Adipose tissue (tissue), 3 donors: ENCODE measurements at regions not wholly inside any gene's neighbourhood (a gene's known extent, or its start where the extent isn't known, plus 50 kb on each side); places are given as distances from the start of the nearest gene placed in this dataset.
"Not testable (repeated sequence)": the region's sequence is repeated elsewhere in the genome, so short reads cannot be mapped to it uniquely, and the experiment has no call there.

ENCODE experiments used
- H3K27ac ChIP-seq: one replicate; pipeline ENCODE4 v1.5.1; 2013; ENCODE audit warnings: low read depth, low read length
- WGBS, 3 donors: extraction: QIAGEN DNeasy Blood & Tissue Kit; methylation state at CpG; one replicate each; pipeline ENCODE4 v1.1.7; 2013; 5-methylcytosine and 5-hydroxymethylcytosine counted together
- donor health status: healthy with polysubstance abuse.
- donor health status: Bipolar disorder and iron deficiency.
- donor health status: healthy.

DNA sequence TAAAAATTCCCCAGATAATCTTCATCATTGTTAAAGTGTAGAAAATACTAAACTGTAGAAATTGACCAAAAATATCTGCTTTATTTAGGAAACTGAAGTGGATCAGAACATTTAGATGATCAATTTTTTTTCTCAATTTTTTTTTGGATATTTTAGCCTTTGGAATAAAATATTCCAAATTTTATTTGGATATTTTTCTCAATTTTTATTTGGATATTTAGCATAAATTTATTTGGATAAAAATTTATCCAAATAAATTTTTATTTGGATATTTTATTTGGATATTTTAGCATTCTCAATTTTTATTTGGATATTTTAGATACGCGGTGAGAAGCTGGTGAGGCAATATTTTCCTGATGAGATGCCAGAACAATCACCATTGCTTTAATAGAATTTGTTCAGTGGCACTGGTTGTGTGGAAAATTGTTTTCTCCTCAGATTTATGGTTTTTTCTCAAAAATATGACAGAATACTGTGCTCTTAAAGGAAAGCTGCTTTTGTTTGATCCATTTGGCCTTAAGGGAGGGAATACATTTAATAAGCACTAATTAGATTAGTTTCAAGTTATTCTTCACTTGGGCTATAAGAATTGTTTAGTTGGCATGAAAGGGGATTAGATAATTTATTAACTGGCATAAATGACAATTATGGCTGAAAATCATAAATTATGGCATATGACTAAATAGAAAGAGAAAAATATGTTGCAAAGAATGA is 470.1 kb downstream of the MFSD1 start:
- WGBS, 3 donors, result 83 to 93% (median 91%) methylated on average over 2 of the region's 2 CpGs
- H3K27ac ChIP-seq, result no peak overlapping the region

DNA sequence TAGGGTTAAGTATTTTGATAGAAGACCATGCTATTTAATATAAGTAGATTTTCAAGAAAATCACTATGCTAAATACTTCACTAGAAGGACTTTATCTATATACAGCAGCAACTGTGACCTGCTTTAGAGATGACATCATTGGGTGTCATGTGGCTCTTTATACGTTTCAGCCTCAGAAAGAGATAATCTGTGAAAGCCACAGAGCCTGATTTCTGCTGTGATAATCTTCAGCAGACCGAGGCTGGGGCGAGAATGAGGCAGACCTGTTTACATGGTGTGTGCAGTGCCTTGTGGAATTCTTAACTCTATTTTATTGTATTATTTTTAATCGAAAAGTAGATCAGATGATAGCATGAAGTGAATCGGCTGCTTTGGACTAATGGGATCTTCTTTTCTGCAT is 471.2 kb downstream of the MFSD1 start:
- WGBS, 3 donors, result 53 to 63% (median 63%) methylated on average over 5 of the region's 5 CpGs
- H3K27ac ChIP-seq, result no peak overlapping the region

DNA sequence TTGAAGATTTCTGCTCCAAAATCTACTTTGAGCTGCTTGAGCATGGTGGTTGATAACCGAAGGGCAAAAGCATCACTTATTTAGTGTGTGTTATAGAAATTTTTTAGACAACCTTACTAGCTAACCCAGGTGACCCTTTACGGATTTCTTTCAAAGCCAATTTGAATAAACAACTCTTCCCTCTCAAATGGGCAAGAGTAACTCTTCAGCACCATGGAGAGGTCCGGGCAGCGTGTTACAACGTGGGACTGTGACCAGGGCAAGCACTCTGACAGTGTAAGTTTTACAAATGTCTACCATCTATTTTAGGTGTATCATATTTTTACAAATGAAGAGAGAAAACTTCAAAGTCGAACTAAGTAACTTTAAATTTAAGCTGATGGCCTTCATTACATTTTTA is 471.8 kb downstream of the MFSD1 start:
- 6 to 11% (median 8%) methylated on average over 6 of the region's 6 CpGs for WGBS, 3 donors
- no peak overlapping the region for H3K27ac ChIP-seq

DNA sequence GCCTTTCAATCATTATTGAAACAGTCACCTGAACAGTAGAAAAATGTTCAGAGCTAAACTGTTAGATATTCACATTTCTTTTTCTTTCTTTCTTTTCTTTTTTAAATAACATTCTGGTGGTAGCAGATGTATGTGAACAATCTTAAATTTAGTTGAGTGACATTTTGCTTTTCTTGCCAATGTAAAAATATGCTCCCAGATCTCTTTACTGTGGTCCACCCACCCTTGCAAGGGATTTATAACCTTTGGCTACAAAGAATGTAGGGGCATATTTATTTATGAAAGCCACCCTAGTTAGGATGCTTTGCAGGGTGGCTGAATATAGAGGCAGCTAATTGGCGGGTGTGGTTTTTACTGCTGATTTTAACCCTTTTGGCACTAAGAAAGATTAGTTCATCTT is 473.9 kb downstream of the MFSD1 start:
- WGBS, 3 donors, result 30 to 56% (median 33%) methylated on average over 1 of the region's 1 CpG
- no peak overlapping the region for H3K27ac ChIP-seq

DNA sequence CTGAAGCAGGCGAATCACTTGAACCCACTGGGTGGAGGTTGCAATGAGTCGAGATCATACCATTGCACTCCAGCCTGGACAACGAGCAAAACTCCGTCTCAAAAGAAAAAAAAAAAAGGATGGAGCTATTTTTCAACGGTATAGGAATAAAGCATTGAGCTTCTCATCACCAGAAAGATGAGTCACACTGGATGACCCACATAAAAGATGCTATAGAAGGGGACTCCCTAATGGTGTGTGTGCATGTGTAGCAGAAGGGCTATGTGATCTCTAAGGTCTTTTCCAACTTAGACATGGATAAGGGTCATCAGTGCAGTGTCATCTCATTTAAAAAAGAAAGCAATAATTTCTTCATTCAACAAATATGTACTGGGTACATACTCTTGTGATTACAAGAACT is 476.0 kb downstream of the MFSD1 start:
- no peak overlapping the region for H3K27ac ChIP-seq
- WGBS, 3 donors, result 64 to 88% (median 85%) methylated on average over 5 of the region's 5 CpGs

DNA sequence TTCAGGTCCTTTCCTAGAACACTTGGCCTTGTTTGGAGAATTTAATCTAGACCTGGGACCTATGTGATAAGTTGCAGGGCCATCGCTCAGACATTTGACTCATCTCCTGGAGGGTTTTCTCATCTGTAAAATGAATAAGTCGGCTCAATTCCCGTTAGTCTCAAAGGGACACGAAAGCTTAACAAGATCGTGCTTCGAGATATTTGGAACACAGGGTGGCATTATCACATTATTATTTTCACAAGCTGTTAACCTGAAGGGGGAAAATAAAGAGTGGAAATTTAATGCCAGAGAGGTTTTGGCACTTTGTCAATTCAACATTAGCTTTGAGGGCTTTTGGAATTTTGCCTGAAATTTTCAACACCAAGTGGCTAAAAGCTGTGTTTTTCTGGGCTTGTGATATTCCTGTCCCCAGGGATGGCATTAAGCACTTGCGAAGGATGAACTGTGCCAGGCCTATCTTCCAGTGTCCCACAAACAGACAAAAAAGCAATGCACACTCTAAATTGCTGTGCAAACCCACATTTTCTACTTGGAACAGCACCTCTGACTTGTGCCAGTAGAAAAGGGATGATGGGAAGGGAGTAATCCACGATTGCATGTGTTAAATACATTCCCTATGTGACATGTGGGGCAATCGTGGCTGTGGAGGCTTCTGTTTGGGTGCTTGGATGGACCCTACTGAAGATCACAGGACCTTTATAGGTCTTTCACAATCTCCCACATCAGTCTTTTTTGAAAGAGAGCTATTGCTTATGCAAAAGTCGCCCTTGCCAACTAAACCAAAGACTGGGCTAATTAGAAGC is 478.7 kb downstream of the MFSD1 start:
- H3K27ac ChIP-seq, result no peak overlapping the region
- 58 to 71% (median 68%) methylated on average over 10 of the region's 10 CpGs for WGBS, 3 donors

DNA sequence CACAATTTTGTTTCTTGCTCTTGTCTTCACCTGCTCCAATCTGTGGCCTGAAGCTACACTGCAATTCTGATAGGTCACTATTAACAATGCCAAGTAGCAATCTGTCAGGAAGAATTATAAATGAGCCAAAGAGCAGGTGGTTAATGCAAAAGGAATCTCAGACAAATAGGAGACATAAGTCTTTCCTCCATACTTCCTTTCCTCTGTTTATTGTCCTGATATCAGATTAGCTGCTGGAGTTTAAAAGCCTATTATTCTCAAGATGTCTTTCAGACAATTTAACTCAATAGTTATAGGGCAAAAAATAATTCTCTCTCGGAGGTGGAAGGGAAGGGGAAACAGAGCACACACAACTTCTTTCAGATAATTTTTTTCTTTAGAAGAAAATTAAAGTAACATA is 491.6 kb downstream of the MFSD1 start:
- 42 to 64% (median 55%) methylated on average over 1 of the region's 1 CpG for WGBS, 3 donors
- no peak overlapping the region for H3K27ac ChIP-seq

DNA sequence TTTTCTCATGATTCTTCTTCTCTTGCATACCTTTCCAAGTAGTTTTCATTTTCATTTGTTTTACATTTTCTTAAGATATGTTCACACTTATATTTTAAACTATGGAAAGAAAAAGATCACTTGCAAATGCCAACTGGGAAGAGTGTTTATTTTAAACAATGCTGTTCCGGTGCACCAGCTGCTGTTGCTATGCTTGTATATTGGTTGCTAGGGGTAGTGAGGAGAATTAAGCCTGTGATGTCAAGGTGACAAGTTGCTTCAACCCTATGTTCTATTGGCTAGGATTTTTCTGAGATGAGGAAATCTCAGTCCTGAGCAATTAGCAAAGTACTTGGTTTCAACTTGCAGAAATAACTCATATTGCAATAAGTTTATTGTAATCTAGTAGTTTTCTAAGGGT is 500.1 kb downstream of the MFSD1 start:
- no peak overlapping the region for H3K27ac ChIP-seq
- 38 to 74% (median 55%) methylated on average over 1 of the region's 1 CpG for WGBS, 3 donors

DNA sequence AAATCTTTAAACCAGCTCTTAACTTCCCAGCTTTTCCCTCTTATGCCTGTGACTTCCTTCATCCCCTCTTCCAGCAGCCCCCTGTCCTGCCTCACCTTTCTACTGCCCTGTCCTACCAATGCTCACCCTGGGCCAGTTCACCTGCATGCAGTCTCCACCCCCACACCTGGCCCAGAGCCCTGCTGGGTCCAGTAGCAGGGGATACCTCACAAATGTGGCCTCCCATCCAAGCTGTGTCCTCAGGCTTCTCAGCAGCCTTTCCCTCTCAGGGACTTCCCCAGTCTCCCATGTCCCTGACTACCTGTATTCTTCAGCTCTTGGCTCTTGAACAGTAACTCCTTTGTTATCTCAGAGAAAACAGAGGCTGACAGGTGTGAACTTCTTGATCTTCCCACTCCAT is 503.2 kb downstream of the MFSD1 start:
- no peak overlapping the region for H3K27ac ChIP-seq

DNA sequence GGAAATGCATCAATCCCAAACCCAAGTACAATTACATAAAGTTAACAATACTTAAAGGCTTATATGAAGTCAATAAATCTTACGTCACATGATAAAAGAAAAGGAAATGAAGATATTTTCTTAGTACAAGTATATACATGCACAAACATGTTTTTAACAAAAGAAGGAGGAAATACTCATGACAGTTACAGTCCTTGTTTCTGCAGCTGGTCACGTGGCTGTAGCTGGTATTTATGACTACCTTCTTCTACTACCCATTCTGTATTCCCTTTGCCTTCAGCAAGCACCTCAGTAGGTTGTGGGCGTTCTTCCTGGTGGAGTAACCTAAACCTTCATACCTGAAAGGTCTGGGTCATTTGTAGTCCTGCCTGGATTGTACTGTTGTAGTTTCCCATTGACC is 514.9 kb downstream of the MFSD1 start:
- H3K27ac ChIP-seq, result not testable (repeated sequence)
- 67 to 72% (median 69%) methylated on average over 3 of the region's 3 CpGs for WGBS, 3 donors

DNA sequence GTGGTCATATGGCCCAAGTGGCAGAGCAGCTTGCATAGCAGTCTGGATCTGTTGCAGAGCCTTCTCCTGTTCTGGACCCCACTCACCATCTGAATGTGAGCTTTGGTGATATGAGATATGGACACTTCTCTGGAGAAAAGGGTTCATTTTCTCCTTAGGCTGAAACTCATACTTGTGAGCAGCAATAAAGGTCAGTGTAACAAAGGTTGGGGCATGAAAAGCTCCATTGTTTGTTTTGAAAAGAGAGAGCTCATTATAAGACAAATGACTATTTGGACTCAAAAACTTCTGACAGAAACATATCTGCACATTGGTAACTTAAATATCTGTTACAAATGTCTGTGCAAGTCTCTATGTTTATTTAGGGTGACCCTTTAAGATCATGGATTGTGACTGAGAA is 517.3 kb downstream of the MFSD1 start:
- no peak overlapping the region for H3K27ac ChIP-seq

DNA sequence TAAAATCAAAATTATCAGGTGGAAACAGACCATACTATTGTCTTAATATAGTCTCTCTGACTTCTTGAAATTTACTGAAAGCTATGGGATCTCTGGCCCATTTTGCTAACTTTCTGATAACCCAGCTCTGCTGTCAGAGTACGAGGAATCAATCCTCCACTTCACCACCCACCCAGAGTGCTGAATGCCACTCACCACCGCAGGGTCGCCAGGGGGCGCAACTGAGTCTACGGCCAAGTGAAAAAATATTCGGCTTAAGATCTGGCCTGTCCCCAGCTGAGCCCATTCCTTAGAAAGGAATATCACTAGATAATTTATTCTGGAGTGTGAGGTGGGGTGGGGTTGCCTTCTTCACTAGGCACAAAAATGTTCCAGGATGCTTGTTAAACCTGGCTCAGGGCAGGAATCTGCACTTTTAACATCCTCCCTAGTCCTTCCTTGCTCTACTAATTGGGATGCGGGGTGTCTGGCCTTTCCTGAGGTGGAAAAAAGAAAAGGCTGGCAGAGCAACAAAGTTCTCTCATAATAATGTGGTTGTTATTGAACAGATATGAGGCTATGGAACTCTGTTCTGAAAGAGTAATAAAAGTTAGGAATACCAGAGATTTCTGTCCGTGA is 520.6 kb downstream of the MFSD1 start:
- H3K27ac ChIP-seq, result no peak overlapping the region
- WGBS, 3 donors, result 35 to 50% (median 48%) methylated on average over 8 of the region's 8 CpGs

DNA sequence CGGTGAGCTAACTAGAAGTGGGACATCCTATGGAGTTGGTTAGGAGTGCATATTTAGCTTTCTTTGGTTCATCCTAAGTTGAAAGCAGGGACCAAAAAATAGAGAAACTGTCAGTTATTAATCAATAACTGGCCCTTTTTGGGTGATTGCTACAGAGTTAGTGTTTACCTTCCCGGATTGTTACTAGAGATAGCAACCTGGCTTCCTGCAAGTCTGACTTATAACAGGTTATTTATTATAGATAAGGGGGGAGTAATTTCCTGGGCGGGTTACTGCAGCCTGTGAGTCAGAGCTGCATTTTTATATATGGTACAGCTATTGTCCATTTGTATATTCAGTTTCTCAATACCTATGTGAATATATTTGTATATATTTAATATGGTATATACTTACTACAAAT is 522.0 kb downstream of the MFSD1 start:
- WGBS, 3 donors, result 58 to 82% (median 80%) methylated on average over 3 of the region's 3 CpGs
- H3K27ac ChIP-seq, result no peak overlapping the region

DNA sequence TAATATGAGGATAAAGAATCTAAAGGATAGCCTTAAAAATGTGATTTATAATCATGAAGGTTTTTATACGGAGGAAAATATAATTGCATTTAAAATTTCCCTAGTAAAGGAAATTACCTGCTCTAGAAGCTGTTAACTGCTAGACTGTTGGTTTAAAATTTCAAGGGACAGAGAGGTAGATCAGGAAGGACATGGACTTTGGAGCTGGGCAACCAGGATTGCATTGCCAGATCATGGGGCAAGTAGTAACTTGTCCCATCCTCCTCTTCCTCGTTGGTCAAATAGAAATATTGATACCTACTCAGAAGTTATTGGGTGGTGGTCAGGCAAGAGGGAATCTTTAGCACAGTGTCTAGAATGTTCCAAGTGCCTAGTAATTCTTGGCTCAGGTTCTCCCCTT is 525.1 kb downstream of the MFSD1 start:
- 55 to 71% (median 68%) methylated on average over 2 of the region's 2 CpGs for WGBS, 3 donors
- no peak overlapping the region for H3K27ac ChIP-seq

DNA sequence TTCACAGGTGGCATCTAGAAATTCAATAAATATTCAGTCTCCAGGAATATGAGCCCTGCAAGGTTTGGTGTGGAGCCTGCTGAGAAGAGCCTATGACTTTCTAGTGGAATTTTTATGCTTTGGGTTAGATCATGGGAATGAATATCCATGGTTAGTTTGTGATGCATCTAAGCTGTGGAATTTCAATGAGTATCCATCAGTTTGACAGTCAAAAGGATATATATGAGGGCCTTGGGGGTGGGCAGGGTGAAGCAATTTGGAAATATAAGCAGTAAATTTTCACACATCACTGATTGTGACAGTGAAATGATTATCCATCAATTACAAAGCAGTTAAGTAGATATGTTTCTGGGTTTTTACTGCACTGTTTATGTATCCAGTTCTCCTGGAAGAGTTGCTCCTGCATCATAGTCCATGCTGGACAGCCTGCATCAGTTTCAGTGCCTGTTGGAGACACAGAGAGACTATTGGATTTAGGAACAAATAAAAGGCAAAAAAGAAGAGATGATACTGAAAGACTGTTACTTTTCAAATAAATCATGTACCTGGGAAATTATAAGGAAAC is 530.8 kb downstream of the MFSD1 start:
- H3K27ac ChIP-seq, result no peak overlapping the region

DNA sequence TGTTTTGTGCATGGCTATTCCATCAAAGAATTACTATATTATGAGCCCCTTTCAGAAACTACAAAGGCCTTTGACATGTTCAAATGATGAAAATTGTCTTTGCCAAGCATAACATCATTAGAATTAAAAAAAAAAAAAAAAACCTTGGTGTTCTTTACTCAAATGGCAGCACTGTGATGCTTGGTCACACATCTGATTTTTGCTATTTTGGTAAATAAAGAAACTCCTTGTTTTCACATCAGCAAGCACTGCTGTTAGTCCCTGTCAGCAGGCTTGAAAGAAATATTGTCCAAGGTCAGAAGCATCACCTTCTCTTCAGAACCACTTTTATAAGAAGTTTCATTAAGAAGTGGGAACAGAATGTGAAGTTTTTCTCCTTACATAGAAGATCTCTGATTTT is 537.3 kb downstream of the MFSD1 start:
- no peak overlapping the region for H3K27ac ChIP-seq

DNA sequence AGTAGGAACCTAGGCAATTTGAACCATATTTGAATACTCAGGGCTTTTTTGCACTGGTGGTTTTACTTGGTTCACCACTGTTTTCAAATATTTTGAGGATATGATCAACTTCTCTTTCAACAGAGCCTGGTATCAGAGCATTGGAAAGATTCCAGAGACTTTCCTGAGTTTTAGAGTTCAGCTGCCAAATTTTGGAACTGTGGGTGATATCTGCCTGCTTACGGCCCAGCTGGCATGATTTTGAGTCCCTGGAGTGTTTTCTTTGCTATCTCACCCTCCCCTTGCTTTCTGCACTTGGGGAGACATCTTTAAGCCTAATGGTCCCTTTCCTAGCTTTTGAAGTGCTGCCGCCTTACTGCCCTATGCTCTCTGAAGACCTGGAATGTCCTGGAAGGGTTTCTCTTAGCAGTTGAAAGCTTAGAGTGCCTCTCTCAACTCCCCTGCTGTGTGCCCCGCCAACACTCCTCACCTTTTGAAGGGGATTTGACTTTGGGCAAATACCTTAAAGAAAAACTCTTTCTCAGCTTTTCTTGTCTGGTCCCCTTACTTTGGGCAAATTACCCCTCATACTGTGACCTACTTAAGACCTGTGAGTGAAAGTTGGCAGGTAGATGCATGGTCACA is 539.1 kb downstream of the MFSD1 start:
- 37 to 48% (median 40%) methylated on average over 3 of the region's 3 CpGs for WGBS, 3 donors
- no peak overlapping the region for H3K27ac ChIP-seq

DNA sequence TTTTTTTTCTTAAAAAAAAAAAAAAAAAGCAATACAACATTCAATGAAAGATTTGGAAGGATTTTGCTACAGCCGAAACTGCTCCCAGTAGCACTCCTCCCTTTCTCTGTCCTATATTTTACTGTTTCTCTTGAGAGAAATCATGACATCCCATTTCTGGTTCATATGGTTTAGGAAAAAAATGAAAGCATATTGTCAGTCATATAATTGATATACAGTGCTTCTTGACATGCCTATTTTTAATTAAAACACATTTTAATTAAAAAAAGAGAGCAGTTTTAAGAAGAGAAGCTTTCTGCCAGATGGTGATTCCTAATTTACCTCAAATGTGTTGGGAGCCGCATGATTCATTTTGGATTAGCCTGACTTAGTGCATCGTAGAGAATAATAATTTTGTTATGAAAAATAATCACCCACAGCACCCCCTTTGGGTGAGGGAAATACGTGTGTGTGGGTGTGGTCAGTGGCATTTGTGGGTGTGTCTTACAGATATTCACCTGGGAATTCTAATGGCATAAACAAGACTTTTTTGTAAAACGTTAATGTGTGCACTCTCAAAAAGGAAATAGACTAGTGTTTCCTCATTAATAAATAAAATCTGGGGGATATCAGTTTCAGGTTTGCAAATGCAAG is 544.5 kb downstream of the MFSD1 start:
- H3K27ac ChIP-seq, result no peak overlapping the region
- WGBS, 3 donors, result 61 to 74% (median 68%) methylated on average over 5 of the region's 5 CpGs

DNA sequence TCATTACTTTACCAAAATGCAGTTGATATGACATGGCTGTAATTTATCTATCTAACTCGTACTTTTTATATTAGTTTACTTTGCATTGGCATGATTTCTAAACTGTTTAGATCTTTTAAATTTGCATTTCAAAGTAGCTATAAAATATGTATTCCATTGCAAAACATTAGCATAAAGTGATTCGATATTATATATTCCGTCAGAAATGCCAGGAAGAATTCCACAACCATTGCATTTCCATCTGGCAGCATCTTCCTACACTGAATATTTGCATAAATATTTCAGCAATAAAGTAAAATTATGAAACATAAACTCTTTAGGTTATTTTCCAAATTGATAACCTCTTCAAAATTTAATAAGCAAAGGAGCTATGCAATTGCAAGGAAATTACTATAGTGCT is 546.6 kb downstream of the MFSD1 start:
- WGBS, 3 donors, result 71 to 83% (median 80%) methylated on average over 3 of the region's 3 CpGs
- H3K27ac ChIP-seq, result no peak overlapping the region
